Stomach smooth muscle (tissue), 2 donors: ENCODE measurements at regions not wholly inside any gene's neighbourhood (a gene's known extent, or its start where the extent isn't known, plus 50 kb on each side); places are given as distances from the start of the nearest gene placed in this dataset.
A peak's percentile ranks its signal among the peaks of the same experiment; 100 is the strongest.

Experiments used
- H3K27ac ChIP-seq: one replicate; pipeline ENCODE4 v1.7.0; 2013; ENCODE audit warnings: mild to moderate bottlenecking, low read length, inconsistent platforms
- H3K27me3 ChIP-seq, 2 donors: one replicate each; pipeline ENCODE4 v1.7.0; 2013; ENCODE audit warnings: low read length in 2 of 2; ENCODE audit not compliant: insufficient read depth in 2 of 2, control insufficient read depth in 1 of 2
- H3K36me3 ChIP-seq, 2 donors: one replicate each; pipeline ENCODE4 v1.7.0; 2013; ENCODE audit warnings: low read length in 2 of 2; ENCODE audit not compliant: control insufficient read depth in 2 of 2, insufficient read depth in 2 of 2
- H3K4me1 ChIP-seq: one replicate; pipeline ENCODE4 v1.7.0; 2013; ENCODE audit warnings: low read length; ENCODE audit not compliant: control insufficient read depth, insufficient read depth
- H3K4me3 ChIP-seq, 2 donors: one replicate each; pipeline ENCODE4 v1.7.0; 2013; ENCODE audit warnings: low read length in 2 of 2
- H3K9ac ChIP-seq, 2 donors: one replicate each; pipeline ENCODE4 v1.7.0; 2013; ENCODE audit warnings: low read length in 2 of 2, mild to moderate bottlenecking in 1 of 2
- H3K9me3 ChIP-seq, 2 donors: one replicate each; pipeline ENCODE4 v1.7.0; 2013; ENCODE audit warnings: low read length in 2 of 2; ENCODE audit not compliant: control insufficient read depth in 2 of 2
- donor health status: healthy.
- donor health status: Pancreatic carcinoma.

- Histone ChIP-seq H3K4me3 (no peak overlapping the region), H3K4me1 (peaks cover 4% of the 10 kb centered on the region), H3K9ac (no peak overlapping the region), H3K27me3 (no peaks in the 10 kb centered on the region), H3K27ac (no peak overlapping the region), H3K9me3 (no peaks in the 10 kb centered on the region), H3K36me3 (no peaks in the 10 kb centered on the region)
These were observed 75.7 kb downstream of the C5orf15 start for GRCh38 chr5:133892774-133893173.

GRCh38 chr5:133892306-133892705 is 76.1 kb downstream of the C5orf15 start:
- Histone ChIP-seq H3K9ac (no peak overlapping the region), H3K27me3 (no peaks in the 10 kb centered on the region), H3K27ac (no peak overlapping the region), H3K4me3 (no peak overlapping the region), H3K36me3 (no peaks in the 10 kb centered on the region), H3K9me3 (no peaks in the 10 kb centered on the region), H3K4me1 (peaks cover 4% of the 10 kb centered on the region)

- no peak overlapping the region for H3K9ac ChIP-seq
- no peaks in the 10 kb centered on the region for H3K27me3 ChIP-seq
- peaks cover 4% of the 10 kb centered on the region for H3K4me1 ChIP-seq
- no peak overlapping the region for H3K27ac ChIP-seq
- H3K4me3 ChIP-seq: no peak overlapping the region
- no peaks in the 10 kb centered on the region for H3K9me3 ChIP-seq
- H3K36me3 ChIP-seq: no peaks in the 10 kb centered on the region
These were observed 77.0 kb downstream of the C5orf15 start for GRCh38 chr5:133891390-133891789.

- H3K9ac ChIP-seq: no peak overlapping the region
- peaks cover 4% of the 10 kb centered on the region for H3K4me1 ChIP-seq
- no peaks in the 10 kb centered on the region for H3K27me3 ChIP-seq
- H3K36me3 ChIP-seq: no peaks in the 10 kb centered on the region
- no peaks in the 10 kb centered on the region for H3K9me3 ChIP-seq
- H3K4me3 ChIP-seq: no peak overlapping the region
- H3K27ac ChIP-seq: no peak overlapping the region
These were observed 77.6 kb downstream of the C5orf15 start for GRCh38 chr5:133890776-133891280.

- no peak overlapping the region for H3K27ac ChIP-seq
- H3K9me3 ChIP-seq: no peaks in the 10 kb centered on the region
- no peaks in the 10 kb centered on the region for H3K27me3 ChIP-seq
- no peaks in the 10 kb centered on the region for H3K36me3 ChIP-seq
- H3K4me1 ChIP-seq: peaks cover 4% of the 10 kb centered on the region
- H3K9ac ChIP-seq: no peak overlapping the region
- no peak overlapping the region for H3K4me3 ChIP-seq
These were observed 78.1 kb downstream of the C5orf15 start for GRCh38 chr5:133890314-133890713.

- H3K9ac ChIP-seq: no peak overlapping the region
- H3K27ac ChIP-seq: no peak overlapping the region
- H3K4me1 ChIP-seq: peaks cover 11% of the 10 kb centered on the region
- H3K9me3 ChIP-seq: no peaks in the 10 kb centered on the region
- no peaks in the 10 kb centered on the region for H3K36me3 ChIP-seq
- H3K27me3 ChIP-seq: no peaks in the 10 kb centered on the region
- H3K4me3 ChIP-seq: no peak overlapping the region
These were observed 79.0 kb downstream of the C5orf15 start for GRCh38 chr5:133889271-133889905.

- H3K4me1 ChIP-seq: peaks cover 16% of the 10 kb centered on the region
- no peaks in the 10 kb centered on the region for H3K9me3 ChIP-seq
- H3K9ac ChIP-seq: no peak overlapping the region
- no peaks in the 10 kb centered on the region for H3K36me3 ChIP-seq
- no peak overlapping the region for H3K4me3 ChIP-seq
- no peak overlapping the region for H3K27ac ChIP-seq
- no peaks in the 10 kb centered on the region for H3K27me3 ChIP-seq
These were observed 79.8 kb downstream of the C5orf15 start for GRCh38 chr5:133888625-133888991.

GRCh38 chr5:133885566-133885965 is 82.9 kb downstream of the C5orf15 start:
- peaks cover 0 to 2% of the 10 kb centered on the region in 2 donors for H3K27me3 ChIP-seq
- peaks cover 21% of the 10 kb centered on the region for H3K4me1 ChIP-seq
- H3K9ac ChIP-seq: no peak overlapping the region
- H3K4me3 ChIP-seq: no peak overlapping the region
- H3K27ac ChIP-seq: no peak overlapping the region
- no peaks in the 10 kb centered on the region for H3K36me3 ChIP-seq
- no peaks in the 10 kb centered on the region for H3K9me3 ChIP-seq

- H3K27ac ChIP-seq: peak overlapping the region; percentile 37
- peaks cover 21% of the 10 kb centered on the region for H3K4me1 ChIP-seq
- no peaks in the 10 kb centered on the region for H3K9me3 ChIP-seq
- no peak overlapping the region for H3K9ac ChIP-seq
- peaks cover 0 to 2% of the 10 kb centered on the region in 2 donors for H3K27me3 ChIP-seq
- H3K4me3 ChIP-seq: peak overlapping the region in 1 of 2 donors; percentile 40
- no peaks in the 10 kb centered on the region for H3K36me3 ChIP-seq
These were observed 83.7 kb downstream of the C5orf15 start for GRCh38 chr5:133884569-133885311.

- Histone ChIP-seq H3K4me3 (no peak overlapping the region), H3K4me1 (peaks cover 21% of the 10 kb centered on the region), H3K9ac (no peak overlapping the region), H3K27ac (no peak overlapping the region), H3K36me3 (no peaks in the 10 kb centered on the region), H3K9me3 (no peaks in the 10 kb centered on the region), H3K27me3 (peaks cover 0 to 2% of the 10 kb centered on the region in 2 donors)
These were observed 84.5 kb downstream of the C5orf15 start for GRCh38 chr5:133883916-133884315.

- H3K27me3 ChIP-seq: peaks cover 0 to 2% of the 10 kb centered on the region in 2 donors
- H3K27ac ChIP-seq: no peak overlapping the region
- no peaks in the 10 kb centered on the region for H3K36me3 ChIP-seq
- H3K9me3 ChIP-seq: no peaks in the 10 kb centered on the region
- no peak overlapping the region for H3K9ac ChIP-seq
- no peak overlapping the region for H3K4me3 ChIP-seq
- H3K4me1 ChIP-seq: peaks cover 21% of the 10 kb centered on the region
These were observed 85.6 kb downstream of the C5orf15 start for GRCh38 chr5:133882846-133883245.
